Upper lobe of left lung (tissue), 6 donors: ENCODE measurements at regions not wholly inside any gene's neighbourhood (a gene's known extent, or its start where the extent isn't known, plus 50 kb on each side); places are given as distances from the start of the nearest gene placed in this dataset.
A peak's percentile ranks its signal among the peaks of the same experiment; 100 is the strongest.

Source experiments
- ATAC-seq, 2 donors: fragments of 200-7000 bp; cut with Tn5 transposase; one replicate each; pipeline ENCODE4 v1.9.1; 2022; ENCODE audit warnings: mild to moderate bottlenecking in 2 of 2, moderate library complexity in 2 of 2; ENCODE audit not compliant: low FRiP score in 2 of 2
- DNase-seq, 2 donors: peaks; one replicate each; pipeline ENCODE4 v3.0.0-alpha.2; 2019 to 2020
- H3K27ac ChIP-seq, 4 donors: fragments of 200-600 bp; sonication (generic); one replicate each; pipeline ENCODE4 v1.5.1; 2016 to 2019
- H3K27me3 ChIP-seq, 4 donors: fragments of 200-600 bp; sonication (generic); one replicate each; pipeline ENCODE4 v1.5.1; 2017 to 2019
- H3K36me3 ChIP-seq, 4 donors: fragments of 200-600 bp; sonication (generic); one replicate each; pipeline ENCODE4 v1.5.1; 2016 to 2019
- H3K4me1 ChIP-seq, 4 donors: fragments of 200-600 bp; sonication (generic); one replicate each; pipeline ENCODE4 v1.5.1; 2018 to 2019
- H3K4me3 ChIP-seq, 4 donors: fragments of 200-600 bp; sonication (generic); one replicate each; pipeline ENCODE4 v1.5.1; 2017 to 2019; ENCODE audit warnings: mild to moderate bottlenecking in 2 of 4, moderate library complexity in 1 of 4
- H3K9me3 ChIP-seq, 4 donors: fragments of 200-600 bp; sonication (generic); one replicate each; pipeline ENCODE4 v1.5.1; 2018 to 2019
- EP300 ChIP-seq, 4 donors: sonication (generic); formaldehyde crosslinking; IDR thresholded peaks; one replicate each; pipeline ENCODE4 v1.5.1; 2017; ENCODE audit warnings: antibody characterized with exemption in 4 of 4, control low read depth in 2 of 4
- POLR2A ChIP-seq, 4 donors: fragments of 450-650 bp; IDR thresholded peaks; one replicate each; pipeline ENCODE4 v1.5.1; 2016 to 2017; ENCODE audit warnings: antibody characterized with exemption in 4 of 4, mild to moderate bottlenecking in 2 of 4
- POLR2AphosphoS5 ChIP-seq, 2 donors: sonication (generic); formaldehyde crosslinking; IDR thresholded peaks; one replicate each; pipeline ENCODE4 v1.5.1; 2017; ENCODE audit warnings: antibody characterized with exemption in 2 of 2
- WGBS, 2 donors: methylation state at CpG; one replicate each; pipeline ENCODE4 v1.1.5; 2017 to 2018; 5-methylcytosine and 5-hydroxymethylcytosine counted together
- TF ChIP-seq, protein P1 (sequence below), 6 experiments: fragments of 450-650 bp in 4 of 6; fragments of 200-600 bp in 2 of 6; sonication (generic) in 2 of 6; IDR thresholded peaks; one replicate each; pipeline ENCODE4 v1.5.1; 2016 to 2019; ENCODE audit warnings: antibody characterized with exemption in 6 of 6
- donor health status: DM: no; HTN: no; CAD: no; lungs with moderate emphysema.
- donor health status: DM: no; HTN: yes; CAD: no; lungs with severe emphysema.

DNA sequence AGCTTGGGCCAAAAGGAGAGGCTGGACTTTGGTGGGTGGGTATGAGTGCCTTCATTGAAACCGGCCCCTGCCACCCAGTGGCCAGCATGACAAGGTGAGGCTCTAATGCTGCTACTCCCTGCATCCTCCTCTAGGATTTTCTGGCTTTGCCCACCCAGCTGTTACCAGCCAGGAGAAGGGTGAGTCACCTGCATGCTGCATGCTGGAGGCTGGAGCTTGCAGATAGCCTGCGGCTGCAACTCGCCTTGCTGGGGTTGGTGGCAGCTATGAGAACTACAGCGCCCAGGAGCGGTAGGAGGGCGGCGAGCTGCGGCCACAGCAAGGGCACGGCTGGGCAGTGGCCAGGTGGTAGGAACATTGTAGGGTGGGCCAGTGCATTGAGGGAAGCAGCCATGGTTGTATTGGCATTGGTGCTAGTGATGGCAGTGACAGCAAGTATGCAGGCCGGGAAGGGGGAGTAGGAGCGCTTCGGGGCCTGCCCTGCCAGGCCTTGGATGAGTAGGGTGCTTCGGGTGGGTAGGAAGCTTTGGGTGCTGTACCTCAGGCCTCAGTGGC, 75.4 kb upstream of the SLC35G4 start:
- WGBS, 2 donors, result 89 to 94% methylated on average over 13 of the region's 13 CpGs
- no peak for ATAC-seq
- Histone ChIP-seq H3K27ac (no peak overlapping the region), H3K27me3 (no peaks in the 10 kb centered on the region), H3K4me1 (no peaks in the 10 kb centered on the region), H3K4me3 (no peak overlapping the region), H3K9me3 (no peaks in the 10 kb centered on the region), H3K36me3 (no peaks in the 10 kb centered on the region)
- TF ChIP-seq, protein P1, sequence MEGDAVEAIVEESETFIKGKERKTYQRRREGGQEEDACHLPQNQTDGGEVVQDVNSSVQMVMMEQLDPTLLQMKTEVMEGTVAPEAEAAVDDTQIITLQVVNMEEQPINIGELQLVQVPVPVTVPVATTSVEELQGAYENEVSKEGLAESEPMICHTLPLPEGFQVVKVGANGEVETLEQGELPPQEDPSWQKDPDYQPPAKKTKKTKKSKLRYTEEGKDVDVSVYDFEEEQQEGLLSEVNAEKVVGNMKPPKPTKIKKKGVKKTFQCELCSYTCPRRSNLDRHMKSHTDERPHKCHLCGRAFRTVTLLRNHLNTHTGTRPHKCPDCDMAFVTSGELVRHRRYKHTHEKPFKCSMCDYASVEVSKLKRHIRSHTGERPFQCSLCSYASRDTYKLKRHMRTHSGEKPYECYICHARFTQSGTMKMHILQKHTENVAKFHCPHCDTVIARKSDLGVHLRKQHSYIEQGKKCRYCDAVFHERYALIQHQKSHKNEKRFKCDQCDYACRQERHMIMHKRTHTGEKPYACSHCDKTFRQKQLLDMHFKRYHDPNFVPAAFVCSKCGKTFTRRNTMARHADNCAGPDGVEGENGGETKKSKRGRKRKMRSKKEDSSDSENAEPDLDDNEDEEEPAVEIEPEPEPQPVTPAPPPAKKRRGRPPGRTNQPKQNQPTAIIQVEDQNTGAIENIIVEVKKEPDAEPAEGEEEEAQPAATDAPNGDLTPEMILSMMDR (IDR thresholded peaks at IDR 0.05), result no peak
- no peak for TF ChIP-seq POLR2A (IDR thresholded peaks at IDR 0.05)
- TF ChIP-seq EP300 (IDR thresholded peaks at IDR 0.05), result no peak
- TF ChIP-seq POLR2AphosphoS5 (IDR thresholded peaks at IDR 0.05), result no peak
- DNase-seq, result peak in 1 of 2 donors; percentile 50

GRCh38 chr18:11533513-11533890, 75.9 kb upstream of the SLC35G4 start:
- DNase-seq (peak in 1 of 2 donors; percentile 52), ATAC-seq (no peak)
- Histone ChIP-seq H3K27me3 (no peaks in the 10 kb centered on the region), H3K27ac (no peak overlapping the region), H3K9me3 (no peaks in the 10 kb centered on the region), H3K36me3 (no peaks in the 10 kb centered on the region), H3K4me3 (no peak overlapping the region), H3K4me1 (no peaks in the 10 kb centered on the region)
- TF ChIP-seq, protein P1 (IDR thresholded peaks at IDR 0.05), result no peak
- TF ChIP-seq POLR2AphosphoS5 (IDR thresholded peaks at IDR 0.05) (no peak), POLR2A (IDR thresholded peaks at IDR 0.05) (no peak), EP300 (IDR thresholded peaks at IDR 0.05) (no peak)
- WGBS, 2 donors, result 93 to 100% methylated on average over 4 to 13 of the region's 13 CpGs

DNA sequence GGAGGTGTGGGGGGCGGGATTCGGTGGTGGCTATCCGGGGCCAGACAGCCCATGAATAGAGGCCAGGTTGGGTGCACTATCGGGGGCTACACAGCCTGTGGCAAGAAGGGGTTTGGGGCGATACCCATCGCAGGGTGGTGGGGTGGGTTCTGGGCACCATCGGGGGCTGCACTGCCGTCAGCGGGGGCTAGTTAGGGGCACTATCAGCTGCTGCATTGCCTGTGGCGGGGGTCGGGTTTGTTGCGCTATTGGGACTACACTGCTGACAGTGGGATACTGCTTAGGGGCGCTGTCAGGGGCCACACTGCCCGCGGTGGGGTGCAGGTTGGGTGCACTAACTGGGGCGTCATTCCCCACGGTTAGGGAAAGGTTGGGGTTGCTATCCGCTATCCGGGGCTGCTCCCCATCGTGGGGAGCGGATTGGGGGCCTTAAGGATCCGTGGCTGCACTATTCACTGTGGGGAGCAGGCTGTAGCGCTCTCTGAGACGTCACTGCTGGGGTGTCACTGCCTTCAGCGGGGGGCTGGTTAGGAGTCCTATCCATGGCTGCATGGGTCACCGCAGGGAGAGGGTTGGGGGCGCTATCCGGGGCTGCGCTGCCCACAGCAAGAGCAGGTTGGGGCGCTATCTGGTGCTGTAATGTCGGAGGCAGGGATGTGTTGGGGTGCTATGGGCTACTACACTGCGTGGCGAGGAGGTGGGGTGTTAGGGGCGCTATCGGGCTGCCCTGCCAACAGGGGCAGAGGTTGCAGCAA, 76.5 kb upstream of the SLC35G4 start:
- TF ChIP-seq EP300 (IDR thresholded peaks at IDR 0.05) (no peak), POLR2A (IDR thresholded peaks at IDR 0.05) (no peak), POLR2AphosphoS5 (IDR thresholded peaks at IDR 0.05) (no peak)
- TF ChIP-seq, protein P1 (IDR thresholded peaks at IDR 0.05), result no peak
- H3K27me3 ChIP-seq, result no peaks in the 10 kb centered on the region
- no peaks in the 10 kb centered on the region for H3K36me3 ChIP-seq
- no peak overlapping the region for H3K27ac ChIP-seq
- no peaks in the 10 kb centered on the region for H3K4me1 ChIP-seq
- DNase-seq, result peak in 1 of 2 donors; percentile 70
- H3K4me3 ChIP-seq, result no peak overlapping the region
- ATAC-seq, result peak; percentile 12 to 35
- no peaks in the 10 kb centered on the region for H3K9me3 ChIP-seq
- WGBS, 2 donors, result 95 to 97% methylated on average over 20 to 35 of the region's 35 CpGs

DNA sequence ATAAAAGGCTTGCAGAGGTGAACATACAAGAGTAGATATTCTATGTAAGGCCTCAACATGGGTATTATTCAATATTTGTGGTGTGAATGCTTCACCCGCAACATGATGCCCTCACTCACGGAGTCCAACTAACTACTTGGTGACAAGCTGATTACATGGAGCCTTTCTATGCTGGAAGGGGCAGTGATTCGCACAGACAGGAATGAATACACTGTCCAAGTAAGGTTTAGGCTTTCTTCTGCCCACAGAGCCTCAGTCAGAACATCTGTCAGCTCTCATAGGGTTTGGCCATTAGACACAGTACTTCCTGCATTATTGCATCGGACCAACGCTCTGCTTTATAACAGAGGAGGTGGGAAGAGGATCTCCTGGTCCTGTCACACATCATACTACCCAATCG, 80.3 kb upstream of the SLC35G4 start:
- DNase-seq (no peak), ATAC-seq (no peak)
- no peaks in the 10 kb centered on the region for H3K36me3 ChIP-seq
- H3K27me3 ChIP-seq, result no peaks in the 10 kb centered on the region
- no peaks in the 10 kb centered on the region for H3K4me1 ChIP-seq
- no peak overlapping the region for H3K4me3 ChIP-seq
- 86 to 91% methylated on average over 6 of the region's 6 CpGs for WGBS, 2 donors
- H3K9me3 ChIP-seq, result no peaks in the 10 kb centered on the region
- no peak overlapping the region for H3K27ac ChIP-seq
- TF ChIP-seq, protein P1 (IDR thresholded peaks at IDR 0.05), result no peak
- TF ChIP-seq POLR2AphosphoS5 (IDR thresholded peaks at IDR 0.05) (no peak), POLR2A (IDR thresholded peaks at IDR 0.05) (no peak), EP300 (IDR thresholded peaks at IDR 0.05) (no peak)

DNA sequence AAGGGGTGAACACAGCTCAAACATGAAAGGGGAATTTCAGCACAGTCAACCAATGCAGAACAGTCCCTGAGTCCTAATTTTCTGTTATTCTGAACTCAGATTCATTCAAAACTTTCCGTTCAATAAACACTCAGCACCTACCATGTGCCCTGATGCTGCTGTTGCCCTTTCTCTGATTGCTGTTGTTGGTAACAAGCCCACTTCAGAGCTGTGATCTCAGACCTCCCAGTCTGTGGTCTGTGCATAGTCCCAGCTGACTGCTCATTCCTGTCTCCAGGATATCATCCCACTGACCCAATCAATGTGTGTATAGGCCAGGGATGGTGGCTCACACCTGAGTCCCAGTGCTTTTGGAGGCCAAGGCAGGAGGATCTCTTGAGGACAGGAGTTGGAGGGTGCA, 82.7 kb upstream of the SLC35G4 start:
- Histone ChIP-seq H3K9me3 (no peaks in the 10 kb centered on the region), H3K27ac (no peak overlapping the region), H3K4me3 (no peak overlapping the region), H3K27me3 (no peaks in the 10 kb centered on the region), H3K36me3 (no peaks in the 10 kb centered on the region), H3K4me1 (no peaks in the 10 kb centered on the region)
- DNase-seq, result no peak
- WGBS, 2 donors, result 84 to 90% methylated on average over 1 of the region's 1 CpG
- no peak for TF ChIP-seq EP300 (IDR thresholded peaks at IDR 0.05)
- TF ChIP-seq POLR2A (IDR thresholded peaks at IDR 0.05), result no peak
- TF ChIP-seq POLR2AphosphoS5 (IDR thresholded peaks at IDR 0.05), result no peak
- TF ChIP-seq, protein P1 (IDR thresholded peaks at IDR 0.05), result no peak
- no peak for ATAC-seq
